Ishikawa (cell line): ENCODE measurements at regions not wholly inside any gene's neighbourhood (a gene's known extent, or its start where the extent isn't known, plus 50 kb on each side); places are given as distances from the start of the nearest gene placed in this dataset.

Experiments
- CEBPB ChIP-seq: IDR thresholded peaks from 2 replicates; pipeline ENCODE4 v1.6.1; 2012
- FOXM1 ChIP-seq: IDR thresholded peaks from 2 replicates; pipeline ENCODE4 v1.6.1; 2012; ENCODE audit warnings: low read depth, borderline replicate concordance
- TAF1 ChIP-seq: IDR thresholded peaks from 2 replicates; pipeline ENCODE4 v1.6.1; 2012; ENCODE audit warnings: low read depth, mild to moderate bottlenecking
- TCF12 ChIP-seq: IDR thresholded peaks from 2 replicates; pipeline ENCODE4 v1.6.1; 2012; ENCODE audit warnings: low read depth
- YY1 ChIP-seq: IDR thresholded peaks from 2 replicates; pipeline ENCODE4 v1.6.1; 2012; ENCODE audit warnings: low read depth
- ZBTB7A ChIP-seq: IDR thresholded peaks from 2 replicates; pipeline ENCODE4 v1.6.1; 2012; ENCODE audit warnings: low read depth
- TF ChIP-seq, protein P1 (sequence below): IDR thresholded peaks from 2 replicates; pipeline ENCODE4 v1.6.1; 2012

DNA sequence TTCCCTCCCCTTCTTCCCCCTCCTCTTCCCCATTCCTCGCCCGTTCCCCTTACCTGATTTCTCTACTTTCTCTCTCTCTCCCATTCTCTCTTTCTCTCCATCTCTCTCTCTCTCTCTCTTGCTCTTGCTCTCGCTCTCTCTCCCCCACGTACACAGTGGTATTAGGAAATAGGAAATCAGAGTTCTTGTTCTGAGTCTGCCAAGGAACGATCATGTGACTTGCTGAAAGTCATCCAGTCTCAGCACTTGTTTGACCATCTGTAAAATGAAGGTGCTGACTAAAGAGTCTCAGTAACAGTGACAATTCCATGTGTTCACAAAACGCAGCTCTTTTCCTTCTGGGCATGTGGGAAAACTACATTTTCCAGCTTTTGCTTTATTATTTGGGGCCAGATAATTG lies 445.0 kb upstream of the TGFBR2 start:
- TF ChIP-seq, protein P1, sequence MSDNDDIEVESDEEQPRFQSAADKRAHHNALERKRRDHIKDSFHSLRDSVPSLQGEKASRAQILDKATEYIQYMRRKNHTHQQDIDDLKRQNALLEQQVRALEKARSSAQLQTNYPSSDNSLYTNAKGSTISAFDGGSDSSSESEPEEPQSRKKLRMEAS: no peak
- TF ChIP-seq FOXM1 (no peak), TCF12 (no peak), CEBPB (no peak), TAF1 (no peak), ZBTB7A (no peak), YY1 (no peak)
